ENCODE measurements at regions not wholly inside any gene's neighbourhood (a gene's known extent, or its start where the extent isn't known, plus 50 kb on each side); places are given as distances from the start of the nearest gene placed in this dataset.

DNA sequence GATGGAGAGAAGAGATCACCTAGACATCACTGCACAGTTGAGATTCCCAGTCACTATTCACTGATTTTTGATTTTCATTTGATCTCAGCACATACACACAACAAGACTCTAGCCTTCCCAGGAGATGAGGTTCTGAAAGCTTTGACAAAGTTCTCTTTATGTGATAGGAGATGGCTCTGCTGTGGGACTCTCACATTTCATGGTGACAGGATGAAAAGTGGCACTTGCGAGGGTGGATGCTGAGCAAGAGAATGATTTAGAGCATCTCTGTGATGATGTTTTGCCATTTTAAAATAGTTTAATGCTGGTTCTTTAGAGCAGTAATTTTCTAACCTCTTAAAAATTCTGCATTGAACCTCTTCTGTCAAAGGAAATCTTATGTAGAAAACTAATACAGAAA is 113.3 kb upstream of the CA10 start:
- no peak for TF ChIP-seq CTCF (IDR thresholded peaks at IDR 0.05; ENCODE audit: low read depth, low read length, missing control alignments)
- no peaks in the 10 kb centered on the region for H3K36me3 ChIP-seq (replicated peaks)
- no peak for DNase-seq
- no peak overlapping the region for H3K27ac ChIP-seq
- in situ Hi-C loops (cut with HindIII; ENCODE audit: low pct_ligation_motif_present, low sequenced_read_pairs): no loop called here
- H3K4me3 ChIP-seq (ENCODE audit: low read depth, low read length): no peak overlapping the region
- H3K27me3 ChIP-seq (replicated peaks): no peaks in the 10 kb centered on the region

DNA sequence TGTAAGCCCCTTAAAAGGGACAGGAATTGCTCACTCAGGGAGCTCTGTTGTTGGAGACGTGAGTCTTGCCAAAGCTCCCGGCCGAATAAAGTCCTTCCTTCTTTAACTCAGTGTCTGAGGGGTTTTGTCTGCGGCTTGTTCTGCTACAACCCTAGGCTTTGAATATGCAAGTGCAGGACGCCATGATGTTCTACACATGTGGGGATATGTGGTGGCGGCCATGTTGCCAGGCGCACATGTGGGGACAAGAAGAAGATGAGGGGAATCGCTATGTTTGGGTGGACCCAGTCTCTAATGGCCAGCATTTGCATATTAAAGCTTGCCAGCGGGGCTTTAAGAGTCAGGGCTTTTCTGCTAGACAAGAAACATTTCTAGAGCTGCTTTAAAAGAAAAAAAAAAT is 96.8 kb upstream of the CA10 start:
- no peak overlapping the region for H3K27ac ChIP-seq
- in situ Hi-C loops (cut with HindIII; ENCODE audit: low pct_ligation_motif_present, low sequenced_read_pairs): no loop called here
- no peak for TF ChIP-seq CTCF (IDR thresholded peaks at IDR 0.05; ENCODE audit: low read depth, low read length, missing control alignments)
- H3K4me3 ChIP-seq (ENCODE audit: low read depth, low read length): no peak overlapping the region
- no peaks in the 10 kb centered on the region for H3K36me3 ChIP-seq (replicated peaks)
- no peaks in the 10 kb centered on the region for H3K27me3 ChIP-seq (replicated peaks)
- no peak for DNase-seq

GRCh38 chr17:52244689-52245088 is 86.2 kb upstream of the CA10 start:
- Histone ChIP-seq H3K27ac (no peak overlapping the region), H3K36me3 (replicated peaks) (no peaks in the 10 kb centered on the region), H3K4me3 (ENCODE audit: low read depth, low read length) (no peak overlapping the region), H3K27me3 (replicated peaks) (no peaks in the 10 kb centered on the region)
- TF ChIP-seq CTCF (IDR thresholded peaks at IDR 0.05; ENCODE audit: low read depth, low read length, missing control alignments): no peak
- in situ Hi-C loops (cut with HindIII; ENCODE audit: low pct_ligation_motif_present, low sequenced_read_pairs): no loop called here
- no peak for DNase-seq

GRCh38 chr17:52242268-52242667 is 83.8 kb upstream of the CA10 start:
- no peak for TF ChIP-seq CTCF (IDR thresholded peaks at IDR 0.05; ENCODE audit: low read depth, low read length, missing control alignments)
- no peak overlapping the region for H3K27ac ChIP-seq
- H3K27me3 ChIP-seq (replicated peaks): no peaks in the 10 kb centered on the region
- in situ Hi-C loops (cut with HindIII; ENCODE audit: low pct_ligation_motif_present, low sequenced_read_pairs): no loop called here
- no peak overlapping the region for H3K4me3 ChIP-seq (ENCODE audit: low read depth, low read length)
- no peaks in the 10 kb centered on the region for H3K36me3 ChIP-seq (replicated peaks)
- DNase-seq: no peak

DNA sequence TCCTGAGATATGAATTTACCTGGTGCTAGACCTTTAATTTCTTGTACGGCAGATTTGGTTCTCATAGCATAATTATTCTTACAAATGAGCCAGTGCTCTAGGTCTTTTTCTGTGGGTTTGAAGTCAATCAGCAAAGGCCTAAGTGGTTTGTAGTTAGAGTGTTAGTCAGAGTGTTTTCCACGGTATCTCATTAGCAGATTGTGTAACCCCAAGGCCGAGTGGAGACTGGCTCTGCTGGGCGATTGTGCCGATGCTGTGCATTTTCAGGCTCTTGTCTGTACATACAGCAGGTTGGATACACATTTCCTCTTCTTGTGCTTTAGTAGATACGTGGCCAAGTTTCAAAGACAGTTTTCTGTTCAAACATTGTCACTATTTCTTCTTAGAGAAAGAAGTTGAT is 78.6 kb upstream of the CA10 start:
- TF ChIP-seq CTCF (IDR thresholded peaks at IDR 0.05; ENCODE audit: low read depth, low read length, missing control alignments): no peak
- H3K27me3 ChIP-seq (replicated peaks): no peaks in the 10 kb centered on the region
- H3K4me3 ChIP-seq (ENCODE audit: low read depth, low read length): no peak overlapping the region
- H3K27ac ChIP-seq: no peak overlapping the region
- H3K36me3 ChIP-seq (replicated peaks): no peaks in the 10 kb centered on the region
- in situ Hi-C loops (cut with HindIII; ENCODE audit: low pct_ligation_motif_present, low sequenced_read_pairs): no loop called here
- no peak for DNase-seq

GRCh38 chr17:52235516-52235915 is 77.0 kb upstream of the CA10 start:
- no peaks in the 10 kb centered on the region for H3K36me3 ChIP-seq (replicated peaks)
- no peak overlapping the region for H3K27ac ChIP-seq
- H3K4me3 ChIP-seq (ENCODE audit: low read depth, low read length): no peak overlapping the region
- no peak for TF ChIP-seq CTCF (IDR thresholded peaks at IDR 0.05; ENCODE audit: low read depth, low read length, missing control alignments)
- in situ Hi-C loops (cut with HindIII; ENCODE audit: low pct_ligation_motif_present, low sequenced_read_pairs): no loop called here
- no peaks in the 10 kb centered on the region for H3K27me3 ChIP-seq (replicated peaks)
- no peak for DNase-seq
